ENCODE measurements at regions not wholly inside any gene's neighbourhood (a gene's known extent, or its start where the extent isn't known, plus 50 kb on each side); places are given as distances from the start of the nearest gene placed in this dataset.

GRCh38 chr9:129401623-129402370, 219.1 kb downstream of the C9orf50 start:
- H3K79me1 ChIP-seq (ENCODE audit: low read depth, low read length): no peaks in the 10 kb centered on the region
- H2BK15ac ChIP-seq (ENCODE audit: low read length): 0 out of 2 replicates have a peak overlapping the region, but pooled peaks have one; percentile 46
- H2BK120ac ChIP-seq (replicated peaks; ENCODE audit: low read depth, low read length): no peak overlapping the region
- no peak overlapping the region for H3K27ac ChIP-seq (ENCODE audit: low read depth, low read length)
- no peaks in the 10 kb centered on the region for H3K9me3 ChIP-seq (ENCODE audit: insufficient read depth in 2 of 2, low read depth in 1 of 2, low read length in 1 of 2)
- peak overlapping the region; percentile 90; the same call in 1 of the 2 replicates for H3K18ac ChIP-seq (ENCODE audit: extremely low read depth, low read length)
- peaks cover 5 to 50% (median 20%) of the 10 kb centered on the region in 4 experiments for H3K4me1 ChIP-seq (replicated peaks in 1 of 4; ENCODE audit: control insufficient read depth in 3 of 4, insufficient read depth in 4 of 4, low read length in 3 of 4)
- H4K20me1 ChIP-seq (replicated peaks in 1 of 2; ENCODE audit: control insufficient read depth in 1 of 2, insufficient read depth in 2 of 2, low read length in 2 of 2): peaks cover 0 to 2% of the 10 kb centered on the region in 2 experiments
- H3K4me2 ChIP-seq (ENCODE audit: insufficient read depth in 1 of 2, low read depth in 2 of 2, low read length in 2 of 2): peak overlapping the region; percentile 55 to 70
- ChIA-PET CTCF (ENCODE audit: partially characterized antibody) (interaction anchor here (1.0 to 1.6 kb wide), 4 partner anchors 23 to 228 kb away, joined by 3 to 4 read pairs (median 3); partner anchors contain the start of gene IER5L), POLR2A (ENCODE audit: partially characterized antibody) (interaction anchor here (0.9 to 3.1 kb wide), 6 partner anchors 19 to 95 kb away, joined by 3 to 11 read pairs (median 5); no protein-coding TSS in a partner anchor)
- H3K4me3 ChIP-seq (ENCODE audit: extremely low read depth in 1 of 4, insufficient read depth in 2 of 4, low read depth in 3 of 4, low read length in 4 of 4): peak overlapping the region in 1 of 4 experiments; percentile 45; a peak in 2 of 8 replicates
- no peaks in the 10 kb centered on the region for H3K36me3 ChIP-seq (ENCODE audit: control insufficient read depth in 2 of 4, insufficient read depth in 4 of 4, low read length in 3 of 4)
- no peak for DNase-seq (ENCODE audit: low read depth in 1 of 2, low spot score in 2 of 2)
- no peak overlapping the region for H2AFZ ChIP-seq (ENCODE audit: low read length)
- H3K23me2 ChIP-seq (ENCODE audit: low read depth, low read length): peaks cover 12% of the 10 kb centered on the region; the same call in 1 of the 2 replicates
- no peak overlapping the region for H3K56ac ChIP-seq (replicated peaks; ENCODE audit: insufficient read length, low read depth, low read length)
- H3K27me3 ChIP-seq (replicated peaks in 1 of 4; ENCODE audit: control insufficient read depth in 3 of 4, extremely low read depth in 1 of 4, insufficient read depth in 3 of 4, low read length in 3 of 4): peaks cover 0 to 3% (median 0%) of the 10 kb centered on the region in 4 experiments; a peak in 1 of 7 replicates
- H3K14ac ChIP-seq (ENCODE audit: insufficient read length): no peak overlapping the region
- peak overlapping the region; percentile 99; the same call in 1 of the 2 replicates for H2BK20ac ChIP-seq (ENCODE audit: low read length)
- peak overlapping the region; percentile 68 for H4K91ac ChIP-seq (replicated peaks; ENCODE audit: insufficient read length, low read length)
- peak overlapping the region; percentile 50; the same call in 1 of the 2 replicates for H2BK12ac ChIP-seq (ENCODE audit: low read depth, low read length)
- no peak overlapping the region for H3K23ac ChIP-seq (ENCODE audit: insufficient read length)
- no peak for FAIRE-seq
- H2BK5ac ChIP-seq (ENCODE audit: low read depth, low read length): peak overlapping the region; percentile 63; the same call in 1 of the 2 replicates
- H3K9ac ChIP-seq (replicated peaks in 1 of 4; ENCODE audit: extremely low read depth in 1 of 4, low read depth in 3 of 4, low read length in 3 of 4): no peak overlapping the region
- H3K4ac ChIP-seq (replicated peaks; ENCODE audit: insufficient read length, low read depth, low read length): no peak overlapping the region
- no CpG with 5 or more reads among the region's 6 CpGs for WGBS, 2 experiments (ENCODE audit: extremely low coverage in 1 of 2, insufficient coverage in 1 of 2, insufficient read length in 1 of 2, insufficient replicate concordance in 2 of 2, low coverage in 1 of 2, low lambda C conversion rate in 2 of 2, missing lambda C conversion rate in 1 of 2)
- H2AK5ac ChIP-seq (ENCODE audit: low read depth, low read length): no peak overlapping the region
- no peak overlapping the region for H4K8ac ChIP-seq (ENCODE audit: extremely low read depth, insufficient read depth, low read length)
- H3K79me2 ChIP-seq (ENCODE audit: control insufficient read depth in 1 of 2, insufficient read depth in 2 of 2, low read length in 2 of 2): no peaks in the 10 kb centered on the region
- TF ChIP-seq KDM5A (IDR thresholded peaks at IDR 0.05; ENCODE audit: low read length) (no peak), EGR1 (IDR thresholded peaks at IDR 0.05; ENCODE audit: borderline replicate concordance, low read depth, low read length) (0 out of 2 replicates have a peak, but pooled peaks have one; percentile 19)
- H4K5ac ChIP-seq (ENCODE audit: insufficient read length, low read depth, low read length): no peak overlapping the region
